ENCODE measurements at regions not wholly inside any gene's neighbourhood (a gene's known extent, or its start where the extent isn't known, plus 50 kb on each side); places are given as distances from the start of the nearest gene placed in this dataset.
"Not testable (repeated sequence)": the region's sequence is repeated elsewhere in the genome, so short reads cannot be mapped to it uniquely, and the experiment has no call there.

GRCh38 chr5:10921160-10921559, 160.1 kb upstream of the DAP start:
- no peak for DNase-seq

GRCh38 chr5:10920400-10920799, 159.4 kb upstream of the DAP start:
- no peak for DNase-seq

- no peak for DNase-seq
Observed at GRCh38 chr5:10914741-10915480, 153.9 kb upstream of the DAP start.

DNA sequence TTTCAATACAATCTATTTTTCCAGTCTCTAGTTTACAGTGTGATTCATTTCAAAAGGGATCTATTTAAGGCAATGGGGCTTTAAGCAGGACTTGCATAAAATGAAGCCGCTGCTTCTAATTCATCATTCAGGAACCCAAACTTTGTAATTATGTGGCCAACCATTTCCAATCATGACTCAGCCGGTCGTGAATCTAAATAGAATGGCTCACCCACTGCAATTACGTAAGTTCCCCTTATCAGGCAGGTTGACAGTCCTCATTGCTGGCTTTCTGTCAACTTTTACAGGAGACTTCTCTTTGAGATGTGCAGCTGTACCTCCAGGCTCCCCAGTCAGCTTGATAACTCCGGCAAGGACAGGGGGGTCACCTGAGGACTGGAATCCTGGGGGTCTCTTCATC, 152.8 kb upstream of the DAP start:
- no peak for DNase-seq

GRCh38 chr5:10913181-10913810, 152.3 kb upstream of the DAP start:
- DNase-seq, result no peak

DNA sequence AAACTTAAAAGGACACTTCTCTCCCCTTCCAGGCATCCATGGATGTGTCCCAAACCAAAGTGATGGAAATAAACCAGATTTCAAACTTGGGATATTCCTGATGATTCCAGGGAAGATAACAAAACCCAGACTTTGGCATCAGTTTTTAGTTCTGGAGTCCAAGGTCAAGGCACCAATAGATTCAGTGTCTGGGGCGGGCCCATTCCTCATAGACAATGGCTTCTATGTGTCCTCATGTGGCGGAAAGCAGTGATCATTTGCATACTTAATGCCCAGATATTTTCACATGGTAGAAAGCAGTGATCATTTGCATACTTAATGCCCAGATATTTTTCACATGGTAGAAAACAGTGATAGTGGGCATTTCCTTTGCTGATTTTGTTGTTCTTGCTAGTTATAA, 151.4 kb upstream of the DAP start:
- DNase-seq, result no peak

DNA sequence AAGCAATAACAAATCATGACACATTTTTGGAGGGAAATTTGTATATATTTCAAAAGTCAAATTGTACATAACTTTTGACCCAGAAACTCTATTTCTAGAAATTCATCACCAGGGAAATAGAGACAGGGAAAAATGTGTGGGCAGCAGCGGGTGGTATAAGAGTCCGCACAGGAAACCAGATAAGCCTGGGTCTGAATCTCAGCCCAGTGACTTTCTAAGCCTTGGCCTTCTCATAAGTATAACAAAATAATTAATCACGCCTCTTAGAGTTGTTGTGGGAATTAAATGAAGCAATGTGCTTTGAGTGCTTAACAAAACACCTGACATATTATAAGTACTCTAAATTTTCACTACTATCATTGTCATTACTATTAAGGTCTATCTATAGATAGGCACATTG, 149.2 kb upstream of the DAP start:
- no peak for DNase-seq

- no peak for DNase-seq
Observed at GRCh38 chr5:10904862-10905432, 143.9 kb upstream of the DAP start.

- DNase-seq, result no peak
Observed at GRCh38 chr5:10903786-10904560, 142.9 kb upstream of the DAP start.

DNA sequence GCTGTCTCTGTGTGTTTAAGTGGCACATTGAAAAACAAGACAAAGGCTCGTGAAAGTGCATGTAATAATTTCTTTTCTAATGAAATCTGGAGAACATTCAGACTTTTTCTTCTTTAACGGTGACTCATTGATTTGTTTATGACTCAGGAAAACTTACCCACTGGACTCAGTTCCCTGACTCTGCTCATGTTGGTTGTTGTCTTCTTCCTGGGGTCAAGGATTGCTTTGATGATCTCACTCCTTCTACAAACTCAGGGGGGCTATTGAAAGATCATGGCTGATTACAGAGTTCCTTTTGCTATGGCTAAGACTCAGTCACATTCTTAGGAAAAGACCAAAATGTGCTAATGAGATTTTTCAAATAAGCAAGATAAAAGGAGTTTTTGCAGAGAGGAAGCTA, 141.1 kb upstream of the DAP start:
- no peak for DNase-seq

DNA sequence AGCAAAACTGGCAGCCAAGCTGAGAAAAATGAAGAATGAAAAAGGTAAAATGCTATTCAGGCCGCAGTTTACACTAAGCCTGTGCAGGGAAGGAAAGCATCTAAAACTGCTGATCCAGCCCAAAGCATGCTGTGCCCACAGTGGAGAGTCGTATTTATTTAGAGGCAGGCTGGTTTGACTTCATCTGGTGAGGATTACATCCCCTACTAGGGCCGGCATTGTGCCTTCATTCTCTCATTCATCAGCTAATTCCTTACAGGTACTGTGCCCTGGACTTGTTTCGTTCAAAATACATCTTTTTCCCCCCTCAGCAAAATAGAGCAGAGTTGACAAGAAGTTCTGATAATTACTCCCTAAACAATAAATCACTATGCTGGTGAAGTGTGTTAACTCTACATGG, 137.5 kb upstream of the DAP start:
- no peak for DNase-seq

DNA sequence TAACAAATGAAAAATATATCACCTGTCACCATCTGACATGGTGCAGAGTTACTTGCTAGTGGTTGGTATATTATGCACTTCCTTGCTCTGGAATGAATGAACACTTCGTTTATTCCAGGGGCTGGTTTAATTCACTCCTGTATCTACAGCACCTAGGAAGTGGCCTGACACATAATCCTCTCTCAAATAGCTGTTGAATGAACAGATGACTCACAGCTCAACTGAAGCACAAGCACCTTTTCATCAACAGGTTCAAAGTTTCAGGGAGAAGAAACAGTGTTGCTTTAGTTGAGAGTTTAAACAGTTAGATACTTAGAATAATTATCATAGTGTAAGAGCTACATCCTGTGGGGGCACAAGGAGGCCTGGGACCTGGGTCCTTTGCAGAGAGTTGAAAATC, 135.0 kb upstream of the DAP start:
- DNase-seq, result no peak

DNA sequence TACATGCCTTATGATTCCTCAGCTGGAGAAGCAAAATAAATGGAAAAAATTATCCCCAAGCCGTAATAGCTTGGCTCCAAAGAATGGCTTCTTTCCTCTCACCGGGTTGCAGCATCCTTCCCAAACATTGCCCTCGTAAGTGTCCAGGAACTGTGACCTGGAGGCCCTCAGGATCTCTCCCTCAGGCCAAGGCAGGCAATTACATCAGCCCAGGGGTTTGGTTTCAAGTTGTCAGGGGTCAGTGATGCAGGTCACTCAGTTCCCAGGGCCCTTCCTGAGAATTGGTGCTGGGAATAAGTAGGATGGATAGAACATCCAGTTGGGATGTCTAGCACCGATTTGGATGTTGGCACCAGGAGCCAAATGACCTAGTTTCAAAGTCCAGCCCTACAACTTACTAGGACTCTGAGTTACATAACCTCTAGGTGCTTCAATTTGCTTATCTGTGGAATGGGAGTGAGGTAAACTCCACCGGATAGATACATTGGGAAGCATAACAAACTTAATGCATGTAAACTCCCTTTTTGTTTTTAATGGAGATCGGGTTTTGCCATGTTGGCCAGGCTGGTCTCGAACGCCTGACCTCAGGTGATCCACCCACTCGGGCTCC, 133.5 kb upstream of the DAP start:
- DNase-seq, result no peak

DNA sequence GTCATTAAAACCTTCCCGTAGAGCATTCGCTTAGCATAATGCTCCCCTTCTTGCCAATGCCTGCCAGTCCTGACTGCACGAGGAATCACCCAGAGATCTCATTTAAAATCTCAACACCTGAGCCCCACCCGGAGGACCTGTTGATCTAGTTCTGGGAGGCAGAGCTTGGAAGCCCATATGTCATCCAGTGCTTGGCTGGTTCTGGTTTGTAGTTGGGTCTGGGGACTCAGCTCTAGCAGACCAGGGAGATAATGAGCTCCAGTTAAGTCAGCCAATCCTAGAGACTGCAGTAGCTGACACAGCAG, 131.8 kb upstream of the DAP start:
- DNase-seq, result no peak

DNA sequence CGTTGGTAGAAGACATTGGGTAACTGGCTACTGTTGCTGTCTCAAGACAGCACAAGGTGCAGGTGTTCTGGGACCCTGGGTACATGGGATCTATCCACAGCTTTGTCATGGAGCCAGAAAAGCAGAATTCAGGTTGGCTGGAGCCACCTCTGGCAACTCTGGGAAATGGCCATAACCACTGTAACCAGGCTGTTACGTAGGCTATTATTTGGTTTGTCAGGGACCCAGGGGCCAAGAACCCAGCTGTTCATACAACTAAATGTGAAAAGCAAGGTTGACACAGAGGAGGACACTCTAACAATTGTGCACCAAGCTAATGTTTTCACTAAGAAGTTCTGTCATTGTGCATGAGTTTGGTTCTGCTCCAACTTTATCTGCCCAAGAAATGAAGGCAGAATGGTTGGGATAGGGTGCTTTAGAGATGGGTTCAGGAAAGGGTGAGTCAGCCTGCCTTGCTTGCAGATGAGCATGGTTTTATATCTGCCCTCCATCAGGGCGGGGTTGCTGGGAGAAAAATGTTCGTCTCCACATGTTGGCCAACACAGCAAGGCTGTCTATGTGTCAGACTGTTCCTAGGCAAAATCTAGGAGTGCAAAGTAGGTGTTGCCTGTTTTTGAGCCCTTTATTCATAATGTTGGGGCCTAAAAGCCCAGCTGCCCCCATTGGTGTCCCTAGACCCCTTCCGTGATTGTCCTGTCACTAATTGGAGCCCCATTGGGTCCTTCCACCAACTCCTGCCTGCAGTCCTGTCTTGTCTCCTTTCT, 131.3 kb upstream of the DAP start:
- DNase-seq, result no peak

GRCh38 chr5:10891193-10891592, 130.2 kb upstream of the DAP start:
- DNase-seq, result no peak

DNA sequence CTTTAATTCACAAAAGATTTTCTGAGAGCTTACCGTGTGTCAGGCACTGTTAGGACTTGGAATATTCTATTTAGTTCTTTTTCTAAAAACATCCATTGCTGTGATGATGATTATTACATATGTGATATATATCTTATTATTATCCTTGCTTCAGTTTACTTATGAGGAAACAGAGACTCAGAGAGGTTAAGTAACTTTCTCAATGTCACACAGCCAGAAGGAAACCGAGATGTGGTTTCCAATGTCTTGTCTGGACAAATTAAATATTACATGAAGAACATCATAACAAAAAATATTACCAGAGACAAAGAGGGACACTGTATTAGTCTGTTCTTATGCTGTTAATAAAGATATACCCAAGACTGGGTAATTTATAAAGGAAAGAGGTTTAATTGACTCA, 125.5 kb upstream of the DAP start:
- no peak for DNase-seq

DNA sequence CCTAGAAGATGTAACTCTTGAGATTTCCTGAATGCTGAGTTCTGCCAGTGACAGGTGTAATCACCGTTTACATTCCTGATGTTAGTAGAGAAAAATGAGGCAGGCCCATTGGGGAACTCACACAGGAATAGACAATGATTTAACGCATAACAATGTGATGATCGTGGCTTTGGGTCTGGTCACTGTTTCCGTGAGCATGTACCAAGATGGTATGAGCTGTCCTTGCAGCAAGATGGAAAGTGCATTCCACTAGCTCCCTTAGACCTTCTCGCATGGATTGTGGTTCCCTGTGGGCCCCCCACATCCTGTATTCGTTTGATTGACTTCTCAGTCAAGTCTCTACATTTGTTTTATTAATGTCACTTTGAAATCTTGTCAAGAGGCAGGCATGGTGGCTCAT, 124.0 kb upstream of the DAP start:
- no peak for DNase-seq

DNA sequence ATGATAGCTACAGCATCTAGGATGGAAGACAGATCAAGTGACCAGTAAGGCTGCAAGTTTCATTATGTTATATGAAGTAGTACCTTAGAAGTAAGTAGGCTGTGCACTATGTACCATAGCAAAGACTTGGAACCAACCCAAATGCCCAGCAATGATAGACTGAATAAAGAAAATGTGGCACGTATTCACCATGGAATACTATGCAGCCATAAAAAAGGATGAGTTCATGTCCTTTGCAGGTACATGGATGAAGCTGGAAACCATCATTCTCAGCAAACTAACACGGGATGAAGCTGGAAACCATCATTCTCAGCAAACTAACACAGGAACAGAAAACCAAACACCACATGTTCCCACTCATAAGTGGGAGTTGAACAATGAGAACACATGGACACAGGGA, 122.9 kb upstream of the DAP start:
- not testable (repeated sequence) for DNase-seq

GRCh38 chr5:10880934-10881333, 119.9 kb upstream of the DAP start:
- no peak for DNase-seq

DNA sequence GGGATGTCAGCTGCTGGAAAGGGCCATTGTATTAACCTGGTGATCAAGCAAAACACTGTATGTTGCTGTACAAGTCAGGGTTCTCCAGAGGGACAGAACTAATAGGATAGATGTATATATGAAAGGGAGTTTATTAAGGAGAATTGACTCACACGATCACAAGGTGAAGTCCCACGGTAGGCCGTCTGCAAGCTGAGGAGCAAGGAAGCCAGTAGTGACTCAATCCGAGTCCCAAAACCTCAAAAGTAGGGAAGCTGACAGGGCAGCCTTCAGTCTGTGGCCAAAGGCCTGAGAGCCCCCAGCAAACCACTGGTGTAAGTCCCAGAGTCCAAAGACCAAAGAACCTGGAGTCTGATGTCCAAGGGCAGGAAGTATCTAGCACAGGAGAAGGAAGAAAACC, 116.0 kb upstream of the DAP start:
- DNase-seq, result not testable (repeated sequence)

- DNase-seq, result no peak
Observed at GRCh38 chr5:10876006-10876744, 115.1 kb upstream of the DAP start.

Data from NCI-H146 (cell line).